Endothelial cell of umbilical vein (primary cell): ENCODE measurements at regions not wholly inside any gene's neighbourhood (a gene's known extent, or its start where the extent isn't known, plus 50 kb on each side); places are given as distances from the start of the nearest gene placed in this dataset.

Experiments used
- BruUV-seq: library from RNA; stranded (reverse); fragments of 400-500 nt; replicated peaks from 2 replicates; lab custom pipeline; 2021; lab: Mats Ljungman, UMichigan
- CTCF ChIA-PET: fragments of 300-600, 350-600 bp; sonication (Branson Sonifier 250); formaldehyde crosslinking; loops from one replicate; lab custom pipeline; 2021; ENCODE audit warnings: antibody characterized with exemption, inconsistent platforms; lab: Charles Lee
- POLR2A ChIA-PET: fragments of 300-600, 350-600 bp; sonication (Branson Sonifier 250); formaldehyde crosslinking; loops from one replicate; lab custom pipeline; 2021; ENCODE audit warnings: antibody characterized with exemption, inconsistent platforms; lab: Charles Lee
- DNase-seq: peaks from one replicate; pipeline ENCODE4 v3.0.0-alpha.2; 2011; ENCODE audit warnings: low read depth, low spot score
- FAIRE-seq: peaks from 2 replicates; lab custom pipeline; 2011; peaks lifted over from hg19 to GRCh38; lab: Jason Lieb, UNC
- H2AFZ ChIP-seq: 2 replicates; pipeline ENCODE4 v1.6.0; 2012; ENCODE audit warnings: low read depth, low read length, control low read depth, inconsistent platforms
- H3K27ac ChIP-seq: 2 replicates; pipeline ENCODE4 v1.5.1; 2011; ENCODE audit warnings: low read depth, mild to moderate bottlenecking, control low read depth, low read length, moderate library complexity; ENCODE audit not compliant: insufficient read depth
- H3K27me3 ChIP-seq, 2 experiments: 2 replicates each; pipeline versions ENCODE4 v1.6.0 to v1.6.1; 2011; ENCODE audit warnings: low read length in 2 of 2, mixed read lengths in 1 of 2; ENCODE audit not compliant: control insufficient read depth in 2 of 2, insufficient read depth in 2 of 2
- H3K36me3 ChIP-seq, 2 experiments: 2 replicates in 1 of 2; 3 replicates in 1 of 2; pipeline ENCODE4 v1.5.1; 2011; ENCODE audit warnings: low read length in 2 of 2, mild to moderate bottlenecking in 1 of 2, moderate library complexity in 1 of 2; ENCODE audit not compliant: control insufficient read depth in 2 of 2, insufficient read depth in 2 of 2; ENCODE audit errors: extremely low read depth in 1 of 2
- H3K4me1 ChIP-seq: 3 replicates; pipeline ENCODE4 v1.5.1; 2011; ENCODE audit warnings: mild to moderate bottlenecking, low read length; ENCODE audit not compliant: control insufficient read depth, insufficient read depth; ENCODE audit errors: extremely low read depth
- H3K4me2 ChIP-seq: 2 replicates; pipeline ENCODE4 v1.6.1; 2011; ENCODE audit warnings: low read length, control low read depth, mixed read lengths; ENCODE audit not compliant: insufficient read depth
- H3K4me3 ChIP-seq, 3 experiments: fragments of 200-600 bp in 1 of 3; sonication (generic), shearing (Covaris generic) in 1 of 3; replicated peaks in 1 of 3; 2 replicates each; pipeline ENCODE4 v1.5.1; 2011 to 2016; ENCODE audit warnings: control low read depth in 3 of 3, low read length in 3 of 3, mild to moderate bottlenecking in 2 of 3, inconsistent platforms in 1 of 3, low read depth in 1 of 3, moderate library complexity in 1 of 3; ENCODE audit not compliant: insufficient read depth in 1 of 3
- H3K79me2 ChIP-seq: 2 replicates; pipeline ENCODE4 v1.6.0; 2012; ENCODE audit warnings: low read length, inconsistent platforms; ENCODE audit not compliant: control insufficient read depth, insufficient read depth
- H3K9ac ChIP-seq: replicated peaks from 2 replicates; pipeline ENCODE3; 2011; ENCODE audit warnings: low read length, control low read depth; ENCODE audit not compliant: insufficient read depth; ENCODE audit errors: extremely low read depth
- H3K9me1 ChIP-seq: replicated peaks from 3 replicates; pipeline ENCODE4 v1.6.0; 2011; ENCODE audit warnings: mild to moderate bottlenecking, low read length; ENCODE audit not compliant: control insufficient read depth, insufficient read depth; ENCODE audit errors: extremely low read depth
- H3K9me3 ChIP-seq: replicated peaks from 2 replicates; pipeline ENCODE4 v1.5.1; 2012; ENCODE audit warnings: low read length, inconsistent platforms; ENCODE audit not compliant: control insufficient read depth, insufficient read depth
- H4K20me1 ChIP-seq: replicated peaks from 2 replicates; pipeline ENCODE3; 2011; ENCODE audit warnings: mild to moderate bottlenecking, low read length; ENCODE audit not compliant: control insufficient read depth, insufficient read depth; ENCODE audit errors: extremely low read depth
- FOS ChIP-seq: IDR thresholded peaks from 2 replicates; pipeline ENCODE4 v1.6.1; 2011; ENCODE audit warnings: mild to moderate bottlenecking, low read length, moderate library complexity, borderline replicate concordance; ENCODE audit not compliant: insufficient read depth
- GATA2 ChIP-seq: IDR thresholded peaks from 2 replicates; pipeline ENCODE4 v1.7.0; 2011; ENCODE audit warnings: low read depth, mild to moderate bottlenecking, moderate library complexity, mixed read lengths, low read length; ENCODE audit not compliant: insufficient read length, insufficient read depth
- JUN ChIP-seq: IDR thresholded peaks from 2 replicates; pipeline ENCODE4 v1.6.1; 2011; ENCODE audit warnings: borderline replicate concordance, low read depth; ENCODE audit not compliant: insufficient read length, insufficient read depth
- POLR2AphosphoS5 ChIP-seq: IDR thresholded peaks from 2 replicates; pipeline ENCODE4 v1.6.1; 2012; ENCODE audit warnings: low read depth, mild to moderate bottlenecking, control low read depth, low read length, moderate library complexity; ENCODE audit not compliant: insufficient read depth
- dilution Hi-C: fragments of 300-500 bp; cut with MboI; formaldehyde crosslinking; loops from one replicate; pipeline ENCODE4 v1.15.0; 2019; ENCODE audit warnings: low sequenced_read_pairs; ENCODE audit not compliant: extremely low pct_ligation_motif_present
- intact Hi-C: fragments of 100-400 bp; cut with micrococcal nuclease; formaldehyde crosslinking; loops from one replicate; pipeline ENCODE4 v1.10.0; 2022
- TF ChIP-seq, protein P1 (sequence below): IDR thresholded peaks from 2 replicates; pipeline ENCODE4 v1.6.1; 2011; ENCODE audit not compliant: insufficient read depth, insufficient read length

DNA sequence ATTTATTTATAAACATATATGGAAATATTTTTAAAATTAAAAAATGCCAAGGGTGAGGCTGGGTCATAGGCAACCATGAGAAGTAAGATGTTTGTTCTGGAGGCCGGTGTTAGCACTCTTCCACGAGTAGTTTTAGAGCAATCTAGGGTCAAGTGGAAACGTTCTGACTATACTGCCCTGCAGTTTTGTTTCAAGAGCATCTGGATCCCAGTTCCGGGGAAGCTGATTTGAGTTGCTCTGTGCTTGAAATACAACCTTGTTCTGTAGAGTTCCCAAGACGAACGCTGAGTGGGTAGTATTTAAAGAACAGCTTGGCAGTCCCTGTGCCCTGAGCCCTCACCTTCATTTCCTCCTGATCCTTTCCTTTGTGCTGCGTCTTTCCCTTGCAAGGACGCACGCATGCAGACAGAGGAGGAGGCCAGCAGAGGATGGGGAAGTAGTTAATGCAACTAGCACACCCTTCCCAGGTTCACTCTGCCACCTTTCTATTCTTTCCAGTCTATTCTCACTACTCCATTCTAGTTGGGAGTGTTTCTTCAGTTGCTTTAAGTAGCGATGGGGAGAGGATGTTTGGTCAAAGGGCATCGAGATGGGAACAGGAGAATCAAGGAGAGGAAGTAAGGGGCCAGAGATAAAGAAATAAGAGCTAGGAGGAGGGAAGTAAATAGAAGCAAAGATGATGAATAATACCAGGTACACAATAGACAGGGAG lies 68.3 kb upstream of the ZSWIM6 start:
- Histone ChIP-seq H3K27ac (peak overlapping the region; percentile 56), H3K36me3 (no peaks in the 10 kb centered on the region), H3K9me3 (no peaks in the 10 kb centered on the region), H3K79me2 (no peaks in the 10 kb centered on the region), H3K27me3 (no peaks in the 10 kb centered on the region), H2AFZ (peak overlapping the region; percentile 69), H3K9me1 (no peaks in the 10 kb centered on the region), H4K20me1 (no peaks in the 10 kb centered on the region), H3K9ac (no peak overlapping the region), H3K4me3 (peak overlapping the region in 1 of 3 experiments; percentile 7), H3K4me1 (peaks cover 28% of the 10 kb centered on the region), H3K4me2 (peak overlapping the region; percentile 64)
- TF ChIP-seq, protein P1, sequence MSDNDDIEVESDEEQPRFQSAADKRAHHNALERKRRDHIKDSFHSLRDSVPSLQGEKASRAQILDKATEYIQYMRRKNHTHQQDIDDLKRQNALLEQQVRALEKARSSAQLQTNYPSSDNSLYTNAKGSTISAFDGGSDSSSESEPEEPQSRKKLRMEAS, result no peak
- peak; percentile 93 for TF ChIP-seq GATA2
- peak; percentile 56 for TF ChIP-seq FOS
- peak; percentile 79 for DNase-seq
- intact Hi-C loops, result loop anchor here (1.0 to 5.0 kb wide), 4 partner anchors 51 to 96 kb away; no protein-coding TSS in a partner anchor
- POLR2A ChIA-PET, result interaction anchor here (1.0 kb wide), 1 partner anchor 100 kb away, joined by 5 read pairs; no protein-coding TSS in a partner anchor
- BruUV-seq, result no TSS peak
- peak; percentile 90 for FAIRE-seq
- dilution Hi-C loops, result no loop called here
- CTCF ChIA-PET, result interaction anchor here (0.7 to 2.6 kb wide), 4 partner anchors 9 to 208 kb away, joined by 3 to 12 read pairs (median 5); no protein-coding TSS in a partner anchor

GRCh38 chr5:61264273-61264661 lies 67.8 kb upstream of the ZSWIM6 start:
- H3K4me3 ChIP-seq, result peak overlapping the region in 1 of 3 experiments; percentile 7
- intact Hi-C loops, result loop anchor here (1.0 to 5.0 kb wide), 4 partner anchors 50 to 97 kb away; no protein-coding TSS in a partner anchor
- H3K4me2 ChIP-seq, result peak overlapping the region; percentile 64
- H3K9me3 ChIP-seq, result no peaks in the 10 kb centered on the region
- no peaks in the 10 kb centered on the region for H3K79me2 ChIP-seq
- H3K9me1 ChIP-seq, result no peaks in the 10 kb centered on the region
- peaks cover 28% of the 10 kb centered on the region for H3K4me1 ChIP-seq
- H3K27ac ChIP-seq, result peak overlapping the region; percentile 56
- no peaks in the 10 kb centered on the region for H4K20me1 ChIP-seq
- POLR2A ChIA-PET, result no interaction called here
- H2AFZ ChIP-seq, result peak overlapping the region; percentile 69
- H3K9ac ChIP-seq, result peak overlapping the region; percentile 21
- no peaks in the 10 kb centered on the region for H3K27me3 ChIP-seq
- DNase-seq (no peak), FAIRE-seq (no peak)
- no TSS peak for BruUV-seq
- dilution Hi-C loops, result no loop called here
- TF ChIP-seq POLR2AphosphoS5 (no peak), JUN (peak; percentile 2)
- TF ChIP-seq, protein P1, result no peak
- no peaks in the 10 kb centered on the region for H3K36me3 ChIP-seq
- CTCF ChIA-PET, result interaction anchor here (1.7 to 2.6 kb wide), 2 partner anchors 9 to 66 kb away, joined by 6 to 12 read pairs; no protein-coding TSS in a partner anchor
